Stimulated activated CD4-positive, alpha-beta T cell treated with anti-CD3 and anti-CD28 coated beads, Interleukin-4, amount 100 ng/mL, for 48 hours (primary cell): ENCODE measurements at regions not wholly inside any gene's neighbourhood (a gene's known extent, or its start where the extent isn't known, plus 50 kb on each side); places are given as distances from the start of the nearest gene placed in this dataset.

Experiments
- DNase-seq, 2 donors: peaks; one replicate each; pipeline ENCODE4 v3.0.0-alpha.2; 2020; ENCODE audit warnings: low read depth in 2 of 2

- DNase-seq, result no peak
Observed at GRCh38 chr1:29712801-29713200, 476.5 kb downstream of the PTPRU start.

- no peak for DNase-seq
Observed at GRCh38 chr1:29712284-29712651, 475.9 kb downstream of the PTPRU start.

- DNase-seq, result peak in 1 of 2 donors; percentile 20
Observed at GRCh38 chr1:29711582-29712283, 475.4 kb downstream of the PTPRU start.

- no peak for DNase-seq
Observed at GRCh38 chr1:29709704-29710280, 473.5 kb downstream of the PTPRU start.

GRCh38 chr1:29708796-29709703, 472.7 kb downstream of the PTPRU start:
- DNase-seq, result no peak

GRCh38 chr1:29708381-29708780, 472.1 kb downstream of the PTPRU start:
- DNase-seq, result no peak

GRCh38 chr1:29707796-29708195, 471.5 kb downstream of the PTPRU start:
- no peak for DNase-seq

GRCh38 chr1:29706936-29707335, 470.6 kb downstream of the PTPRU start:
- DNase-seq, result peak in 1 of 2 donors; percentile 32

GRCh38 chr1:29704430-29704829, 468.1 kb downstream of the PTPRU start:
- no peak for DNase-seq

GRCh38 chr1:29703596-29704370, 467.5 kb downstream of the PTPRU start:
- no peak for DNase-seq

GRCh38 chr1:29700491-29700890, 464.2 kb downstream of the PTPRU start:
- no peak for DNase-seq

GRCh38 chr1:29698626-29699025, 462.3 kb downstream of the PTPRU start:
- no peak for DNase-seq

- no peak for DNase-seq
Observed at GRCh38 chr1:29698033-29698432, 461.7 kb downstream of the PTPRU start.

- DNase-seq, result no peak
Observed at GRCh38 chr1:29697391-29697780, 461.1 kb downstream of the PTPRU start.

- no peak for DNase-seq
Observed at GRCh38 chr1:29696656-29697390, 460.5 kb downstream of the PTPRU start.

GRCh38 chr1:29695803-29696202, 459.5 kb downstream of the PTPRU start:
- no peak for DNase-seq

- DNase-seq, result no peak
Observed at GRCh38 chr1:29695036-29695435, 458.7 kb downstream of the PTPRU start.

GRCh38 chr1:29691499-29691898, 455.2 kb downstream of the PTPRU start:
- DNase-seq, result no peak

- no peak for DNase-seq
Observed at GRCh38 chr1:29690156-29690555, 453.8 kb downstream of the PTPRU start.

GRCh38 chr1:29689372-29690030, 453.2 kb downstream of the PTPRU start:
- DNase-seq, result no peak
